Skin epidermis (tissue), 12 donors: ENCODE measurements at regions not wholly inside any gene's neighbourhood (a gene's known extent, or its start where the extent isn't known, plus 50 kb on each side); places are given as distances from the start of the nearest gene placed in this dataset.
"Not testable (repeated sequence)": the region's sequence is repeated elsewhere in the genome, so short reads cannot be mapped to it uniquely, and the experiment has no call there.

Experiments
- H3K27ac ChIP-seq, 21 experiments: fragments of 200-600 bp; sonication (generic) in 11 of 21; one replicate each; pipeline ENCODE4 v1.5.0; 2020; ENCODE audit warnings: mild to moderate bottlenecking in 3 of 21, inconsistent platforms in 2 of 21, moderate library complexity in 2 of 21
- H3K4me3 ChIP-seq, 7 experiments: fragments of 200-600 bp; sonication (generic) in 2 of 7; one replicate each; pipeline ENCODE4 v1.5.0; 2020; ENCODE audit warnings: inconsistent platforms in 2 of 7, mild to moderate bottlenecking in 2 of 7, moderate library complexity in 1 of 7

DNA sequence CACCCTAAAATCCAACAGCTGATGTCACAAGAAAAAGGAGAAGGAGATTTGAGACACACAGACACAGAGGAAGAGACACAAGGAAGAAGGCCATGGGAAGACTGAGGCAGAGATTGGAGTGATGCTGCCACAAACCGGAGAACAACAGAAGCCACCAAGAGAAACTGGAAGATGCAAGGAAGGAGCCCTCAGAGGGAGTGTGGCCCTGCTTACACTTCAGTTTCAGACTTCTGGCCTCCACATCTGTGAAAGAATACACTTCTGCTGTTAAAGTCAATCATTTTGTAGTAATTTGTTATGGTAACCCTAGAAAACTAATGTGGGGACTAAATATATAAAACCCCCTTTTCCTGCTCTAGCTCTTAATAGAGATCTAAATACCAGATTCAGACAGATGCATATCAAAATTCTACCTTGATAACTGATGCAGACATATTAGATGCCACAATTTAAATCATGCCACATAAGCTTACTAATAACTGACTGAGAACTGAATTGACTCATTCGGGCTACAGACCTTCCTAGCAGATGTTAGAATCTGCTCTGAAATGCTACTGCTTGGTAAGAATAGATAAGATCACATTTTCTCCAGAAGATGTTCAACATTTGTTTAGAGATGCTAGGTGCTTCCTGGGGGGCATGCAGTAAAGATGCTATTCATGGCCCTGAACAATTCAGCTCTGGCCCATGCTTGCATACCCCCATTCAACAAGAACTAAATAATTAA, 113.1 kb upstream of the CCND2 start:
- no peak overlapping the region for H3K27ac ChIP-seq
- H3K4me3 ChIP-seq: no peak overlapping the region

DNA sequence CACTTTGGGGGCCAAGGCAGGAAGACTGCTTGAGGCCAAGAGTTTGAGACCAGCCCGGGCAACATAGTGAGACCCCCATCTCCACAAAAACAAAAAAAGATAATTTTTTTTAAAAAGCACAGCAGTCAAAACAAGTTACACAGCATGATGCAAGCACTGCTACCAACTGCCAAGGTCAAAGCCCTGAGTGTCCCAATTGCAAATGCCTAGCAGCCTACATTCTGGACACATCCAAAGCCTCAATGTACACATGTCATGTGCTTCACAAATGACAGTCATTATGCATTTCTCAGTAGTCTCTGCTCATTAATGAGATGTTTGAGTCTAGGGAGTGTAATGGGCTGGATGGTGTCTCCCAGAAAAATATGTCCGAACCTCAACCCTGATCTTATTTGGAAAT, 113.7 kb upstream of the CCND2 start:
- no peak overlapping the region for H3K4me3 ChIP-seq
- no peak overlapping the region for H3K27ac ChIP-seq

DNA sequence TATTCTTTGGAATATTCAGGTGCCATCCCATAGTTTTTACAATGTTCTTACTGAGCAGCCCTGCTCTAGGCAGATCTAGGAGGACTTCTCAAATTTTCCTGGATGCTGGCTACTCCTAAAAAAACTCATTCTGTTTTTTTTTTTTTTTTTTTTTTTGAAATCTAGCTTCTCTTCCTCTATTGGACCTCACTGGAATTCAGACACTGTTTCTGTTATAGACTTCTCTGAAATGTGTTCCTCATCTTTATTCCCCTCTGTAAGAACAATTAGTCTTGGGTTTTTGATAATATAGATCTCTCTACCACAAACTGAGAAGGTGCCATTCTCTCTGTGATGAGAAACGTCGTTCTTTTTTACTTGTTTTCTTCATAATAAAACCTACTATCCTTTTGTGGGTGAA, 115.3 kb upstream of the CCND2 start:
- no peak overlapping the region for H3K4me3 ChIP-seq

DNA sequence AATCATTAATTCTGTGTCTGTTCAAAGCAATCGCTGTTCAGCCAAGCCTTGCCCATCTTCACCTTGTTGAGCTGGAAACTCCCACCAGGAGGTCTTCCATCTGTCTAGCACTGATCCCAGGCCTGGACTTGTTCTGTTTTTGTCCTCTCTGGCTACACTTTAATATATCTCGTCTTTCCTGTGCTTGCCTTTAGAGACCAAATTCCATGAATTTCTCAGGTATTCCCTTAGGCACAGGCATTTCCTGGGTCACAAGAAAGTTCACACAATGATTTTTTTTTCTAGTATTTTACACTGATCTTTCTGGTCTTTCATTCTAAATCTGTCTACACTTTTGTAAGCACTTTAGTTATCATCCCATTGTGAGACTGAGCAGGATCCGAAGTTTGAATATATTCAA, 116.4 kb upstream of the CCND2 start:
- no peak overlapping the region for H3K4me3 ChIP-seq

More for the DNA sequence above, 115.3 kb upstream of the CCND2 start:
- H3K27ac ChIP-seq: no peak overlapping the region

DNA sequence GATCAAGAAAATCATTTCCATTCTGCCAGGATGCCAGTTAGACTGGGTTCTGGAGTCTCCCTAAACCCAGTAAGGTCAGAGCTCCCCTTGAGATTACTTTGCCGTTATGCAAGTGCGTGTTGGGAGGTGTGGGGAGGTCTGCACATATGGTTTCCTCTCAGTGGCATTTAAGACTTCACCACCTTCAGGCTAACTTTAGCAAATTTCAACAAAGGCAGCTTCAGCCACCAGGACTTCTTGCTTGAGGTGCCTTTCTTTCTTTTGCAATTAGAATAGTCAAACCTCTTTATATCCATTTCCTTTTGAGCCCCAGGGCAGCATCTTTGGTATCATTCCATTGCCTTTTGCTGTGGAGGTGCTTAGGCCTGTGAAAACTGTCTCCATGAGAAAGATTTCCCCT, 117.2 kb upstream of the CCND2 start:
- Histone ChIP-seq H3K27ac (no peak overlapping the region), H3K4me3 (no peak overlapping the region)

More for the DNA sequence above, 116.4 kb upstream of the CCND2 start:
- H3K27ac ChIP-seq: no peak overlapping the region

DNA sequence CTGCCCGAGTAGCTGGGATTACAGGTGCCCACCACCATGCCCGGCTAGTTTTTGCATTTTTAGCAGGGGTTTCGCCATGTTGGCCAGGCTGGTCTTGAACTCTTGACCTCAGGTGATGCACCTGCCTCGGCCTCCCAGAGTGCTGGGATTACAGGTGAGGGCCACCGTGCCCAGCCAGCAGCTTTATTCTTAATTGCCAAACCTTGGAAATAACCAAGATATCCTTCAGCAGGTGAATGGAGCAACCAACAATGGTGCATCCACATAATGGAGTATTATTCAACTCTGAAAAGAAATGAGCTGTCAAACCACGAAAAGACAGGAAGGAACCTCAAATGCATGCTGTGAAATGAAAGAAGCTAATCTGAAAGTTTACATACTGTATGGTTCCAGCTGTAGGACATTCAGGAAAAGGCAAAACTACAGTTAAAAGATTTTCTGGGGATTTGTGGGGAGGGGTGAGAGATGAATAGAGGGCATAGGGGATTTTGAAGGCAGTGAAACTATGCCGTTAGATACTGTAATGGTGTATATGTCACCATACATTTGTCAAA, 118.8 kb upstream of the CCND2 start:
- Histone ChIP-seq H3K27ac (no peak overlapping the region), H3K4me3 (no peak overlapping the region)

DNA sequence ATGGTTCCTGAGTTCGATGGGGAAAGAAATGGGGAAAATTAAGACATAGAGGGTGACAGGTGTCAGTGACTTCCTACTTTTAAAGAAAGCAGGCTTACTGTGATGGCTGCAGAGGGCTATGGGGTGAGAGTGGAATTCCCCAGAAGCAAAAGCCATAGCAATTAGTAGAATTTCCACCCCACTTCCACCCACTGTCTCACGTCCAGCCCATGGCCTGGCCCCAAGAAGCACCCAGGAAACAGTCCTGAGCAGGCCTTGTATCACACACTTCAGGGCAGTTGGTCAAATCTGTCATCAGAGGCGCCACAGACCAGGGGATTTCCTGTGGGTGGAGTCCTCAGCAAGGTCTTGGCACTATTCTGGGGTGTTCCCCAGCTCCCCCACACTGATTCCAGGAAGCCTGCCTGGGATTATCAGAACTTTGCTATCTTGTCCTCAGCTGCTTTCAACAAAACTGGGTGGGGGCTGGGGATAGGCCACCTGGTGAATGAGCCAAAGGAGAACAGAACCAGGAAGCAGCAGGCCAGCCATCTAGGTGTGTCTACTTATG, 120.1 kb upstream of the CCND2 start:
- Histone ChIP-seq H3K27ac (peak overlapping the region in 6 of 21 experiments; percentile 14 to 61 (median 49)), H3K4me3 (no peak overlapping the region)

DNA sequence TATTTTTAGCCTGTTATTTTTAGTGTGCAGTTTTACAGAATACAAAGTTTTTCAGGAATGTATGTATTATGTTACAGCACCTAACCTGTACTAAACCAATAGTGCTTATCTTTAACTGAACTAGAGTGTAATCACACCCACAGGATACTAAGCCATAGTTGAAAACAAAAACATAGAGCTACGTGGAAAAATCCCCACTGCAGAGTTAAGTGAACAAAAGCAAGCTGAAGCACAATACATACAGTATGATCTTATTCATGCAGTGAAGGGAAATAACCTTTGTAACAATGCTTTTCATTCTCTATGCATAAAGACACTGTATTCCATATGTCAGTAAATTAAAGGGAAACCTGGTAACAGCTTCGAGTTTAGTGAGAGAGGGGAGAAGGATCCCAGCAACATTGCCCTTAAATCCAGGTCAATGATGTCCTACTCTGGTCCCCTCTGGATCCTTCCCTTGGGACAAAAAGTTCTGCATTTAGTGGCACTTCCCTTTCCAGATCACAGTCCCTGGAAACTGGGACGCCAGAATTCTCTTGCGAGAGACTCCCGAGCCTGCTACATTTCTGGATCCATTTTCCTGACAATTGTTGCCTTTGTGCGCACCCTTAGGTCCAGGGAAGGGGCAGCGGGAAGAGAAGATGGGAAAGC, 121.3 kb upstream of the CCND2 start:
- peak overlapping the region in 3 of 21 experiments; percentile 14 to 61 (median 45) for H3K27ac ChIP-seq

DNA sequence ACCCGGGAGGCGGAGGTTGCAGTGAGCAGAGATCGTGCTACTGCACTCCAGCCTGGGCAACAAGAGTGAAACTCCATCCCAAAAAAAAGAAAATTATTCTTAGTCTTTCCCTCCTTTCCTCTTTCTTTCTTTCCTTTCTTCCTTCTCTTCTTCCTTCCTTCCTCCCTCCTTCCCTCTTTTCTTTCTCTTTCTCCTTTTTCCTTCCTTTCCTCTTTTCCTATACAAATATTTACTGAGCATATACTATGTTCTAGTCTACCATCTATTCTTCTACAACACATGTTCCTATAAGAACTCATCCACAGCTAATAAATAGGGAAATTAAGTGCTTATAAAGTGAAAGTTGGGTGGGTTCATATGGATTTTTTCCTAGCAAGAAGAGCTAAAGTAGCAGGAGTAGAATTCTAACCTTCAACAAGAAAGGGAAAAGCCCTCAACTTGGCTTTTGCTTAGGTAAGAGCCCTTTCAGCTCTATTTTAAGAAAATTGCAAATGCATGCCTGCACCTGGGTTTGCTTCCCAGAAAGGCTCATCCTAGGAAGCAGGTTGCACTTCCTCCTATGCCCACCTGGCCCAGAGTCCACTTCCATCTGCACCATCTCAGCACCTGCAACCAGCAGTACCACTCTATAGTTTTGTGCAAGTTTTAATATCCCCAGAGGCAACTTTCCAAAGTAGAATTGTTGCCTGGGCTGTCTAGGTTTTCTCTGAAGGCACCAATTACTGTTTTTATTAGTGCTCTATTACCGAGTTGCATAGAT, 122.0 kb upstream of the CCND2 start:
- H3K27ac ChIP-seq: peak overlapping the region in 1 of 21 experiments; percentile 45
- H3K4me3 ChIP-seq: no peak overlapping the region

More for the DNA sequence above, 121.3 kb upstream of the CCND2 start:
- no peak overlapping the region for H3K4me3 ChIP-seq

DNA sequence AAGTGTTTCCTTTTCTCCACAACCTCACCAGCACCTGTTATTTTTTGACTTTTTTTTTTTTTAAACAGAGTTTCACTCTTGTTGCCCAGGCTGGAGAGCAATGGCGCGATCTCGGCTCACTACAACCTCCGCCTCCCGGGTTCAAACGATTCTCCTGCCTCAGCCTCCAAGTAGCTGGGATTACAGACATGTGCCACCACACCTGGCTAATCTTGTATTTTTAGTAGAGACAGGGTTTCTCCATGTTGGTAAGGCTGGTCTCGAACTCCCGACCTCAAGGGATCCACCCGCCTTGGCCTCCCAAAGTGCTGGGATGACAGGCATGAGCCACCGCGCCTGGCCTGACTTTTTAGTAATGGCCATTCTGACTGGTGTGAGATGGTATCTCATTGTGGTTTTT, 123.2 kb upstream of the CCND2 start:
- H3K4me3 ChIP-seq, H3K27ac ChIP-seq: not testable (repeated sequence)

DNA sequence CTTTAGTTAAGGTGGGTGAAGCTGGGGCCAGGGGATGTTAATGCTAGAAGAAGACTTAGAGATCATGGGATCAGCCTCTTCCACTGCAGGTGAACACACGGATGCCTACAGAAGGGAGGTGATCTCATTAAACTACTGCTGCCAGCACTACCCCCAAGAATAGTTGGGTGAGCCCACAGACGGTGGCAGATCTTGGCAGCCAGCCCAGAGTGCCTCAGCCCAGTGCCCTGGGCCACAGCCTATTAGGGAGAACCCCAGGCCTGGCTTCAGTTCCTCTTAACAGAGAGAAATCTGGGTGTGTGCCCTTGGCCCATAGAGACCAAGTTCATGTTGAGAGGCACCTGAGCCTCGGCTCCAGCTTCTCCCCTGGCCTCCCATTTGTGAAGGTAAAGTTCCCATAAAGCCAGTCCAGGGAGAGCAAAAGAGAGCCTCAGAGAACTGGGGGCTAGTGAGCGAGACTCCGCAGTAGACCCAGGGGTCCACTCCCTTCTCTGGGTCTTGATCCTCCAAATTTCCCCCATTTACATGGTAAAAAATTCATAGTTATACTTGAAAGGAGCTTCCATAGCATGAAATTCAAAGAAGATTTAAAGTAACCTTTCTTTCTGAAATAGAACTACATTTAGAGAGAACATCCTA, 125.0 kb upstream of the CCND2 start:
- Histone ChIP-seq H3K4me3 (no peak overlapping the region), H3K27ac (peak overlapping the region in 1 of 21 experiments; percentile 73)

DNA sequence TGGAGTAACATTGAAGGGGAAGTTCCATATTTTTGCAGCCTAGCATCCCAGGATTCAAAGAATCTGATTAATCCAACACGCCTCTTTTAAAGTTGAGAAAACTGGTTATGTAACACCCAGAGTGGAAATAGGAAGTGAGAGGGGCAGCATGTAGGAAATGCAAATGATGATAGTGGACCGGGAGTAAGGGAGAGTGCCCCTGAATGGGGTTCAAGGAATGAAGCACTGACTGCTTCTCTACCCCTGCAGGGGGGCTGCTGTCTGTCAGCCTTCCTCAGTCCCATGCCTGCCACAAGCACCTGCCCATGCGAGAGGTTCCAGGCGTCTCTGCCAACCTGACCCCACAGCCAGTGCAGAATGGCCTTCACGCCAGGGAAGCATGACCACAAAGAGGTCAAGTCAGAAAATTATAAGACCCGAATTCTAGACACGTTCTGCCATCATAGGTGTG, 126.5 kb upstream of the CCND2 start:
- H3K27ac ChIP-seq: peak overlapping the region in 1 of 21 experiments; percentile 73
- no peak overlapping the region for H3K4me3 ChIP-seq

DNA sequence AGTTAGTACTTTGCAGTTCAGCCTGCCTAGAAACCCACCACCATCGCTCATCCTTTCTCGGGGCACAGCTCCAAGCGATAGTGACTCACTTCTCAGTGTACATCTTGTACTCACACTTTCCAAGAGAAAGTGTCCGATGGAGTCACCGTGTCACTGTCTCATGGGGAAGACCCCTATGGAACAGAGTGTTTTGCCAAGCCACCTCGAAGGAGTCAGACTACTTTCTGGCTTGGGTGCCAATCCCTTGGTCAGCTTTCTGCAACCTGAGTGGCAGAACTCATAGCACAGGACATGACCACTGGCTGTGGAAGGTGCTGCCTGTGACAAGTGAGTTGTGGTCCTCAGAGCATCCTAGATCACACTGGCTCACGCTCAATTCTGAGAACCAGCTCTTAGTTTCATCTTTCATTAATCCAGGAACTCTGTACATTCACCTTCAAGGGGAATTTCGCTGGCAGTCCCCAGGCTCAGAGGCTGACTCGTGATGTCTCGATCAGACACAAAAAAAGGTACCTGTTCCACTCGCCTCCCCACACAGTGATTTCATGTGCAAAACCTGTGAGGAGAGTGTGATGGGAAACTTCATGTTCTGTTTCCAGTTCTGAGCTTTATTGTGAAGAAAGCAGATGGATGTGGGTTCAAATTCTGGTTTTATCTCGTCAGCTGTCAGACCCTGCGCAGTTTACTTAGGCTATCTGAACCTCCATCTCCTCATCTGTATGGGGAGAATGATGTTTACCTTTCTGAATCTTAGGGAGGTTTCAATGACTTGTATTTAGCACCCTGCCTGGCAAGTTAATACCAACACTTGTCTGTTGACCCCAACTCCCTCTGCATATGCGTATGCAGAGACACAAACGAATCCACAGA, 127.3 kb upstream of the CCND2 start:
- H3K27ac ChIP-seq: peak overlapping the region in 3 of 21 experiments; percentile 2 to 73 (median 34)

DNA sequence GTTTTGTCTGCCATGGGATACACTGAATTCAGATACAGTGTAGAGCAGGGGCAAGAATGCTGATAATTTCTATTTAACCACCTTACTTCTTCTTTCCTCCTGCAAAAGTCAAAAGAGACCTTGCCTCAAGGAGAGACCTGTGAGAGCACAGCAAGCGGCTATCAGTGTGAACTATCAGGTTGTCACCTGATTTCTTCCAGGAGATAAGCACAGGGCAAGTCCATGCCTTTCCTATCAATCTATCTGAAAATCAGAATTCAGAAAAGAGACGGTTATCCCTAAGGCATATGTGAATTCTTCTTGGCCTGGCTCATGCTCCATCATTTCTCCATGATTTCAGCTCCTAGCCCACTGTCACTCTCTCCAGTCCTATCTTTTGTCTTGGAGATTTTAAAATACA, 128.9 kb upstream of the CCND2 start:
- Histone ChIP-seq H3K27ac (no peak overlapping the region), H3K4me3 (no peak overlapping the region)

More for the DNA sequence above, 127.3 kb upstream of the CCND2 start:
- H3K4me3 ChIP-seq: no peak overlapping the region

DNA sequence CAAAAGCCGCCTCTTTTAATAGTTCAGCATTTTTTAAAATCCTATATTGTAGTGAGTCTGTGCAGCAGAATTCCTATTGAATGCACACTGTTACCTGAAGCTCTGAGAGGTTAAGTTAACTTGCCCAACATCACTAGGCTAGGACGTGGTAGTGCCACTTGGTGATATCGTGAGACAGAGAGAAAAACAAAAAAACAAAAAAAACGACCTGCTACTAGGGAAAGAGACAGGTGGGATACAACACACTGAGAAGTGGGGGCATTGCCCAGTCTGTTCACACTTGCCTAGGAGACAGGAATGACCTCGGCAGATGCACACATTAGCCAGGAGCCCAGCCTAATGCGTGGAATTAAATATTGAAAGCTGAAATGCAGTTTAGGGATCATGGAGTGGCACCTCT, 129.7 kb upstream of the CCND2 start:
- Histone ChIP-seq H3K4me3 (no peak overlapping the region), H3K27ac (peak overlapping the region in 1 of 21 experiments; percentile 56)

DNA sequence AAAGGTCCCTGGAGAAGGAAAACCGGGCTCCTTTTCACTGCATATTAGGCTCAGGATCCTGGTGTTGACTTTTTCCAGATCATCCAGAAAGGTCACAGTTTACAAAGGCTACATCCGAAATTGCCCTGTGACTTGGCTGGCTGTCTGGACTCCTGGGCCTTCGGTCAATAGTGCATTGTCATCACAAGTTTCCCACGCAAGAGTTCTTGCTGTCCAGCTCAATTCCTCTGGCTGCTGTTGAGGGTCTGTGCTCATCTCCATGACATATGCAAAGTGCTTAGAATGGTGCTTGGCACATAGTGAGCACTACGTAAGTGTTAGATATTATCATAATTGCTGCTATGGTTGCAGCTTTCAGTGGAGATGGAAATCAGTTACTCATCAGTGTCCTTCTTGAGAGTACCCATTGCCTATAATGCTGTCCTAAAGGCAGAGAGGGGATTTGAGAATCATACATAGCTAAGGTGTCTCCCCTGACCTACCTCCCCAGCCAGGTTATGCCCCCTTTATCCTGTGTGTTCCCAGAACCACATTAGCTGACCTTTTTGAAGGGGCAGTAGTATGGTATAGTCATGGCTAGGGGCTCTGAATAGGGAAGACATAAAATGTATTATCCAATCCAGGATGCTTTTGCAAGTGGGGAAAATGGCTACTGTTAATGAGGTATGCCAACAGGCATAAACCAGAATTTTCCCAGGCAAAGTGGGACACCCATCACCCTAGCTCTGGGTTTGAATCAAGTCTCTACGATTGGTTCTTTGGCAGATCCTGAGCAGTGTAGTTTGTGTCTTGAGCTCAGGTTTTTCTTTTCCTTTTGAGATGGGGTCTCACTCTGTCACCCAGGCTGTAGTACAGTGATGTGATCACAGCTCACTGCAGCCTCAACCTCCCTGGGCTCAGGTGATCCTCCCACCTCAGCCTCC, 132.0 kb upstream of the CCND2 start:
- Histone ChIP-seq H3K27ac (peak overlapping the region in 3 of 21 experiments; percentile 40 to 80 (median 77)), H3K4me3 (no peak overlapping the region)

DNA sequence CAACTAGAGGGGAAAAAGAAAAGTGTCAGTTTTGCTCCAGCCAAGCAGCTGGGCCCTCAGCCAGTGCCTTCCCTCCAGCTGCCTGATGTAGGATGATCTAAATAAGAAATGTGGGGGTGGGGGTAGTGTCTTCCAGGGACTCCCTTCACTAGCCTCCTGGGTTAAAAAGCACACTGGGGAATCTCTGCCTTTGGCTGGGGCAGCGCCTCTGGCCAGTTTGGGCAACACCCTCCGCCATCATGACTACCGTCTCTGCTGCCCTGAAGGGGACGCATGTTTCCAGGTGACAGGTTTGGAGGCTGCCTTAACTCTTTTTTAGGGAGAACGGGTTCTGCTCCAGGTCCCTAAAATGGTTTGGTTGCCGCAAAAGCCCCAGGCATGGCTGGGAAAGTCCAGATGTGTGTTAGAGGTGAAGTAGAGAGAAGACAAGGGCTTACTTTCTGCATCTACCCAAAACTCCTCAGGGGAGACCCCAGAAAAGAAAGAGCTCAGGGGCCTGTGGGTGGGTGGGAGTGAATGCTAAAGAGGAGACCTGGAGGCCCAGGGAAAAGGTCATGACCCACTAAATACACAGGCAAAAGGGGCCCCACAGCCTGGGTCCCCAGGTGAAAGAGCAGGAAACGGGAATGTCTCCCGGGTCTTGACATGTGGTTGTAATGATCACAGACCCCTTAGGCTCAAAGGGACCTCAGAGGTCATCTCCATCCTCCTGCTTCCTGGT, 132.8 kb upstream of the CCND2 start:
- Histone ChIP-seq H3K4me3 (no peak overlapping the region), H3K27ac (no peak overlapping the region)
